ENCODE measurements at regions not wholly inside any gene's neighbourhood (a gene's known extent, or its start where the extent isn't known, plus 50 kb on each side); places are given as distances from the start of the nearest gene placed in this dataset.
A peak's percentile ranks its signal among the peaks of the same experiment; 100 is the strongest.
"Not testable (repeated sequence)": the region's sequence is repeated elsewhere in the genome, so short reads cannot be mapped to it uniquely, and the experiment has no call there.

GRCh38 chr9:89854715-89855475, 250.1 kb downstream of the GADD45G start:
- TF ChIP-seq POLR2A (IDR thresholded peaks at IDR 0.05): no peak
- TF ChIP-seq, protein P1, sequence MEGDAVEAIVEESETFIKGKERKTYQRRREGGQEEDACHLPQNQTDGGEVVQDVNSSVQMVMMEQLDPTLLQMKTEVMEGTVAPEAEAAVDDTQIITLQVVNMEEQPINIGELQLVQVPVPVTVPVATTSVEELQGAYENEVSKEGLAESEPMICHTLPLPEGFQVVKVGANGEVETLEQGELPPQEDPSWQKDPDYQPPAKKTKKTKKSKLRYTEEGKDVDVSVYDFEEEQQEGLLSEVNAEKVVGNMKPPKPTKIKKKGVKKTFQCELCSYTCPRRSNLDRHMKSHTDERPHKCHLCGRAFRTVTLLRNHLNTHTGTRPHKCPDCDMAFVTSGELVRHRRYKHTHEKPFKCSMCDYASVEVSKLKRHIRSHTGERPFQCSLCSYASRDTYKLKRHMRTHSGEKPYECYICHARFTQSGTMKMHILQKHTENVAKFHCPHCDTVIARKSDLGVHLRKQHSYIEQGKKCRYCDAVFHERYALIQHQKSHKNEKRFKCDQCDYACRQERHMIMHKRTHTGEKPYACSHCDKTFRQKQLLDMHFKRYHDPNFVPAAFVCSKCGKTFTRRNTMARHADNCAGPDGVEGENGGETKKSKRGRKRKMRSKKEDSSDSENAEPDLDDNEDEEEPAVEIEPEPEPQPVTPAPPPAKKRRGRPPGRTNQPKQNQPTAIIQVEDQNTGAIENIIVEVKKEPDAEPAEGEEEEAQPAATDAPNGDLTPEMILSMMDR (IDR thresholded peaks at IDR 0.05): no peak
- Histone ChIP-seq H3K4me1 (no peaks in the 10 kb centered on the region), H3K36me3 (no peaks in the 10 kb centered on the region), H3K4me3 (no peak overlapping the region), H3K27ac (no peak overlapping the region), H3K27me3 (no peaks in the 10 kb centered on the region), H3K9me3 (no peaks in the 10 kb centered on the region)
- intact Hi-C loops (cut with DNase I; ENCODE audit: low total_unique reads): no loop called here
- DNase-seq: peak in 1 of 2 donors; percentile 4

GRCh38 chr9:89856296-89856695, 251.5 kb downstream of the GADD45G start:
- H3K4me1 ChIP-seq, H3K27me3 ChIP-seq: not testable (repeated sequence)
- peak in 1 of 2 donors; percentile 4 for DNase-seq

DNA sequence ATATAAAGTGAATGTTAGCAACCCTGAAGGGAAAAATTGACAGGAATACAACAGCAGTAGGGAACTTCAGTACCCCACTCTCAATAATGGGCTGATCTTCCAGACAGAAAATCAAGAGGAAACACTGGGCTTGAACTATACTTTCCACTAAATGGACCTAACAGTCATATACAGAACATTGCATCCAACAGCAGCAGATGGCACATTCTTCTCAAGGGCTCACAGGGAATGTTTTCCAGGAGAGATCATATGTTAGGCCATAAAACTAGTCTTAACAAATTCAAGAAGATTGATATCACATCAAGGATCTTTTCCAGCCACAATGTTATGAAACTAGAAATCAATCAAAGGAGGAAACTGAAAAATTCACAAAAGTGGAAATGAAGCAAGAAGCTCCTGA, 252.1 kb downstream of the GADD45G start:
- H3K36me3 ChIP-seq; H3K4me3 ChIP-seq; DNase-seq; H3K27ac ChIP-seq; intact Hi-C loops (cut with DNase I; ENCODE audit: low total_unique reads); H3K4me1 ChIP-seq; H3K9me3 ChIP-seq; H3K27me3 ChIP-seq: not testable (repeated sequence)

More at GRCh38 chr9:89856296-89856695, 251.5 kb downstream of the GADD45G start:
- H3K9me3 ChIP-seq; intact Hi-C loops (cut with DNase I; ENCODE audit: low total_unique reads); H3K36me3 ChIP-seq; H3K4me3 ChIP-seq; H3K27ac ChIP-seq: not testable (repeated sequence)

DNA sequence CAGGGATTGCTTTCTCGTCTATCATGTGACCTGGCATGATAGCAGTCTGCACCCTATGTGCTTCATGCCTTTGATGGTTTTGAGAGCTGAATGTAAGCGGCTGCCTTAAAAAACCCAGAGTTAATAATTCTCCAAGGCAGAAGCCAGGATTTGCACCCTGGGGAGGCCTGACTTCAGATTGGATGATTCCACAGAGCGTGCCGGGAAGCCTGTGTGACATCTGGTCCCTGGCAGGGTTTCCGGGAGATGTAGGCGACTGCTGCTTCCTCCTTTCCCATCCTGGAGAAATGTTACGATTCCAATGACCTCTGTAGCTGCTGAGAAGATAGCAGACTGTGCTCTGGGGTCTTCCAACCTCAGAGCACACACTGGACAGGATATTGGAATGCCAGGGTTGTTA, 255.0 kb downstream of the GADD45G start:
- H3K27me3 ChIP-seq; H3K4me3 ChIP-seq; DNase-seq; H3K27ac ChIP-seq; H3K36me3 ChIP-seq; intact Hi-C loops (cut with DNase I; ENCODE audit: low total_unique reads); H3K9me3 ChIP-seq; H3K4me1 ChIP-seq: not testable (repeated sequence)

DNA sequence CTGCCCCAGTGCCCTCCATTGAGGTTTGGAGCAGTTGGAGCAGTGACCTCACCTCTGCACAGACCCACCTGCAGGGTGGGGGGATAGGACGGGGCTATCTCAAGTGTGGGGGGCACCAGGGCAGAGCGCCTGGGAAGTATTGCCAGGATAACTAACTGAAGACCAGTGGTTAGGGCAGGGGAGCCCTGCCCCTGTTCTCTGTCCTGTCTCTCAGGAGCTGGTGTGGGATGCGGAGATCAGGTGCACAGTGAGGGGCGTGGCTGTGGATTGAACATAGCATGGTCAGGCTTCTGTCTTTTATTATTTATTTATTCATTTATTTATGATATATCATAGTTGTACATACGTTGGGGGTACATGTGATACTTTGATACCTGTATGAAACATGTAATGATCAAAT, 256.6 kb downstream of the GADD45G start:
- H3K4me3 ChIP-seq; H3K27me3 ChIP-seq; H3K27ac ChIP-seq; intact Hi-C loops (cut with DNase I; ENCODE audit: low total_unique reads); H3K9me3 ChIP-seq; H3K4me1 ChIP-seq; DNase-seq; H3K36me3 ChIP-seq: not testable (repeated sequence)

DNA sequence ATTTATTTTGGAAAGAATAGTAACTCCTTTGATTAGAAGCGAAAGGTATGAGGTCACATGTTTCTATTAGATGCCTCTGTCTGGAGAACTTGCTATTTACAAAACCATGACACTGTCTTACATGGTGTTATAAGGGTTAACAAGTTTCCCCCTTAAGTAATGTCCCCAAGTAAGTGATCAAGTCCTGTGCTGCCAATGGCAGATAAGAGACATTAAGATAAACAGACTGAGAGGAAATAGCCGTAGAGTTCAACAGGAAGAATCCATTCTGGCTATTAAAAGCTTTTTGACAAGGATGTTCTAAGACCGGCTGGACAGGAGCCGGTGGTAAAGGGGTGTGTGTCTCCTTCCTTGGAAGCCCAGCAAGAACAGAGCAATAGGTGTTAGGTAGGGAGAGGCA, 257.5 kb downstream of the GADD45G start:
- no peak for TF ChIP-seq POLR2A (IDR thresholded peaks at IDR 0.05)
- TF ChIP-seq, protein P1 (IDR thresholded peaks at IDR 0.05): no peak
- Histone ChIP-seq H3K9me3 (no peaks in the 10 kb centered on the region), H3K27ac (no peak overlapping the region), H3K4me1 (no peaks in the 10 kb centered on the region), H3K27me3 (no peaks in the 10 kb centered on the region), H3K4me3 (no peak overlapping the region), H3K36me3 (no peaks in the 10 kb centered on the region)
- no peak for DNase-seq
- intact Hi-C loops (cut with DNase I; ENCODE audit: low total_unique reads): no loop called here

DNA sequence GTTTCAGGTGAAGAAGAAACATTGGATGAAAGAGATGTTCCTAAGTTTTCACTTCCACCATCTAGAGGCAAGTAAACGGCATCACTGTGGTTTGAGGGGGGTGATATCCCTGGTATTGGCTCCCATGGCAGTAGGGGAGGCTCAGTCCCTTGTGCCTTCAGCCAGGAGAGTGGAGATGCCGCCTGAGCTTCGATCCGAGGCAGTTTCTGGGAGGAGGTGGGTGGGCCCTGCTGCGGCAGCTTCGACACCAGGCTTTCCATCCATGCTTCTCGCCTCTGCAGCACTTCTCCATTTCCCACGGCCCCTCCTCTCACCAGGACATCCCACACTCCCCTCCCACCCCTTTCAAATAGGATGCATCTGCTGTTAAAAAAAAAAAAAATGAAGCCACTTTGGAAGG, 258.3 kb downstream of the GADD45G start:
- no peaks in the 10 kb centered on the region for H3K9me3 ChIP-seq
- no peaks in the 10 kb centered on the region for H3K27me3 ChIP-seq
- no peak for DNase-seq
- intact Hi-C loops (cut with DNase I; ENCODE audit: low total_unique reads): no loop called here
- no peaks in the 10 kb centered on the region for H3K4me1 ChIP-seq
- TF ChIP-seq POLR2A (IDR thresholded peaks at IDR 0.05): no peak
- TF ChIP-seq, protein P1 (IDR thresholded peaks at IDR 0.05): no peak
- no peak overlapping the region for H3K4me3 ChIP-seq
- no peaks in the 10 kb centered on the region for H3K36me3 ChIP-seq
- no peak overlapping the region for H3K27ac ChIP-seq
